A673 (cell line): ENCODE measurements at regions not wholly inside any gene's neighbourhood (a gene's known extent, or its start where the extent isn't known, plus 50 kb on each side); places are given as distances from the start of the nearest gene placed in this dataset.

Source experiments
- EZH2 ChIP-seq: fragments of 200-600 bp; sonication (generic); IDR thresholded peaks from 2 replicates; pipeline ENCODE4 v1.6.1; 2017; ENCODE audit warnings: borderline replicate concordance, low read depth, mild to moderate bottlenecking, mixed read lengths, antibody characterized with exemption, low read length; ENCODE audit not compliant: poor library complexity, severe bottlenecking
- TF ChIP-seq, protein P1 (sequence below): fragments of 300-800, 200-600 bp; sonication (generic); conservative IDR thresholded peaks from 2 replicates; pipeline ENCODE4 v1.5.1; 2017; ENCODE audit warnings: low read depth, mild to moderate bottlenecking, antibody characterized with exemption, low read length, moderate library complexity, mixed read lengths

DNA sequence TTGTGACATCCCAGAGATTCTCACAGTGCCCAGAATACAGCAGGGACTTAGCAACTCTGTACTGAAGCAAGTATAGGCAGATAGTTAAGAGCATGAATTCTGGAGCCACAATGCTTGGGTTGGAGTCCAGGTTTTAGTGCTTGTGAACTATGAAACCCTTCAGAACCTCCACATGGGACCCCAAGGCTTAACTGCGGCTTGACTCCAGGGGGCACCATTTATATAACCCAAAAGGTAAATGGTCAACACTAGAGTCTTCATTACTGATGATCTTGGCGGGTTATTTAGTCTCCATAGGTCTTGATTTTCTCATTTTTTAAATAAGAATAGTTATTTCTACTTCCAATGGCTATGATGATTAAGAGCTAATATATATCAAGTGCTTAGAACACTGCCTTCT lies 390.3 kb downstream of the TAF11L14 start:
- TF ChIP-seq, protein P1, sequence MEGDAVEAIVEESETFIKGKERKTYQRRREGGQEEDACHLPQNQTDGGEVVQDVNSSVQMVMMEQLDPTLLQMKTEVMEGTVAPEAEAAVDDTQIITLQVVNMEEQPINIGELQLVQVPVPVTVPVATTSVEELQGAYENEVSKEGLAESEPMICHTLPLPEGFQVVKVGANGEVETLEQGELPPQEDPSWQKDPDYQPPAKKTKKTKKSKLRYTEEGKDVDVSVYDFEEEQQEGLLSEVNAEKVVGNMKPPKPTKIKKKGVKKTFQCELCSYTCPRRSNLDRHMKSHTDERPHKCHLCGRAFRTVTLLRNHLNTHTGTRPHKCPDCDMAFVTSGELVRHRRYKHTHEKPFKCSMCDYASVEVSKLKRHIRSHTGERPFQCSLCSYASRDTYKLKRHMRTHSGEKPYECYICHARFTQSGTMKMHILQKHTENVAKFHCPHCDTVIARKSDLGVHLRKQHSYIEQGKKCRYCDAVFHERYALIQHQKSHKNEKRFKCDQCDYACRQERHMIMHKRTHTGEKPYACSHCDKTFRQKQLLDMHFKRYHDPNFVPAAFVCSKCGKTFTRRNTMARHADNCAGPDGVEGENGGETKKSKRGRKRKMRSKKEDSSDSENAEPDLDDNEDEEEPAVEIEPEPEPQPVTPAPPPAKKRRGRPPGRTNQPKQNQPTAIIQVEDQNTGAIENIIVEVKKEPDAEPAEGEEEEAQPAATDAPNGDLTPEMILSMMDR = no peak
- no peak for TF ChIP-seq EZH2
